Omental fat pad (tissue), 3 donors: ENCODE measurements at regions not wholly inside any gene's neighbourhood (a gene's known extent, or its start where the extent isn't known, plus 50 kb on each side); places are given as distances from the start of the nearest gene placed in this dataset.

Source experiments
- ATAC-seq: fragments of 150-250 bp; one replicate; pipeline ENCODE4 v1.9.1; 2016; ENCODE audit warnings: mild to moderate bottlenecking, moderate library complexity; ENCODE audit not compliant: low FRiP score
- DNase-seq: peaks from one replicate; pipeline ENCODE4 v3.0.0-alpha.2; 2019; ENCODE audit warnings: low spot score
- CTCF ChIP-seq, 3 donors: fragments of 450-650 bp; IDR thresholded peaks; one replicate each; pipeline ENCODE4 v1.5.1; 2016 to 2017; ENCODE audit warnings: antibody characterized with exemption in 3 of 3, mild to moderate bottlenecking in 3 of 3, moderate library complexity in 2 of 3

GRCh38 chr9:75440914-75441313 lies 352.6 kb downstream of the OSTF1 start:
- ATAC-seq, result no peak
- no peak for TF ChIP-seq CTCF (IDR thresholded peaks at IDR 0.05)

GRCh38 chr9:75445144-75445543 lies 356.8 kb downstream of the OSTF1 start:
- DNase-seq (no peak), ATAC-seq (no peak)
- TF ChIP-seq CTCF (IDR thresholded peaks at IDR 0.05), result no peak

More at GRCh38 chr9:75440914-75441313, 352.6 kb downstream of the OSTF1 start:
- DNase-seq, result no peak

GRCh38 chr9:75447281-75447680 lies 359.0 kb downstream of the OSTF1 start:
- DNase-seq, result no peak
- no peak for TF ChIP-seq CTCF (IDR thresholded peaks at IDR 0.05)
- ATAC-seq, result no peak

- DNase-seq (no peak), ATAC-seq (no peak)
- no peak for TF ChIP-seq CTCF (IDR thresholded peaks at IDR 0.05)
These were observed 360.0 kb downstream of the OSTF1 start for GRCh38 chr9:75448281-75448680.

GRCh38 chr9:75448955-75449354 lies 360.6 kb downstream of the OSTF1 start:
- ATAC-seq, result no peak
- TF ChIP-seq CTCF (IDR thresholded peaks at IDR 0.05), result no peak
- no peak for DNase-seq

GRCh38 chr9:75451045-75451444 lies 362.7 kb downstream of the OSTF1 start:
- ATAC-seq (no peak), DNase-seq (no peak)
- no peak for TF ChIP-seq CTCF (IDR thresholded peaks at IDR 0.05)

GRCh38 chr9:75451505-75451904 lies 363.2 kb downstream of the OSTF1 start:
- no peak for TF ChIP-seq CTCF (IDR thresholded peaks at IDR 0.05)
- DNase-seq (no peak), ATAC-seq (no peak)
